OCI-LY3 (cell line): ENCODE measurements at regions not wholly inside any gene's neighbourhood (a gene's known extent, or its start where the extent isn't known, plus 50 kb on each side); places are given as distances from the start of the nearest gene placed in this dataset.

ENCODE experiments used
- CTCF ChIP-seq: fragments of 200-600, 300-600 bp; sonication (generic); IDR thresholded peaks from 2 replicates; pipeline ENCODE4 v1.5.1; 2014; ENCODE audit warnings: antibody characterized with exemption, low read length, low read depth
- EZH2phosphoT487 ChIP-seq: fragments of 200-600 bp; shearing (Covaris generic); IDR thresholded peaks from 2 replicates; pipeline ENCODE4 v1.6.1; 2018; ENCODE audit warnings: antibody characterized with exemption, mixed run types, low read depth

GRCh38 chr11:30798547-30799236, 212.5 kb upstream of the MPPED2 start:
- TF ChIP-seq CTCF (no peak), EZH2phosphoT487 (no peak)
